SK-N-SH treated with all-trans-retinoic acid at 6 μM for 48 hours (cell line): ENCODE measurements at regions not wholly inside any gene's neighbourhood (a gene's known extent, or its start where the extent isn't known, plus 50 kb on each side); places are given as distances from the start of the nearest gene placed in this dataset.
A peak's percentile ranks its signal among the peaks of the same experiment; 100 is the strongest.

Experiments
- ATAC-seq: fragments of 200-7000 bp; cut with Tn5 transposase; 3 replicates; pipeline ENCODE4 v1.9.1; 2020; ENCODE audit warnings: mild to moderate bottlenecking, moderate library complexity
- ARNTL ChIP-seq: fragments of 450-650 bp; formaldehyde crosslinking; IDR thresholded peaks from 2 replicates; pipeline ENCODE4 v1.5.0; 2020; ENCODE audit warnings: low read depth, mild to moderate bottlenecking, moderate library complexity, borderline replicate concordance
- BACH2 ChIP-seq: fragments of 250-450 bp; sonication (Bioruptor Pico); IDR thresholded peaks from 2 replicates; pipeline ENCODE4 v1.9.0; 2021; ENCODE audit warnings: mild to moderate bottlenecking, borderline replicate concordance
- CREB5 ChIP-seq: fragments of 250-450 bp; sonication (Bioruptor Pico); IDR thresholded peaks from 2 replicates; pipeline ENCODE4 v1.5.1; 2020; ENCODE audit warnings: low read depth, mild to moderate bottlenecking, moderate library complexity
- CSDC2 ChIP-seq: fragments of 250-450 bp; sonication (Bioruptor Pico); IDR thresholded peaks from 2 replicates; pipeline ENCODE4 v1.5.0; 2020; ENCODE audit warnings: mild to moderate bottlenecking, moderate library complexity
- CSRNP3 ChIP-seq: fragments of 250-450 bp; sonication (Bioruptor Pico); IDR thresholded peaks from 2 replicates; pipeline ENCODE4 v1.5.1; 2021; ENCODE audit warnings: mild to moderate bottlenecking, moderate library complexity
- ESRRG ChIP-seq: fragments of 250-450 bp; sonication (Bioruptor Pico); IDR thresholded peaks from 2 replicates; pipeline ENCODE4 v1.6.1; 2021; ENCODE audit warnings: mild to moderate bottlenecking
- GLIS3 ChIP-seq: fragments of 250-450 bp; sonication (Bioruptor Pico); IDR thresholded peaks from 2 replicates; pipeline ENCODE4 v1.5.0; 2020; ENCODE audit warnings: mild to moderate bottlenecking, moderate library complexity
- ISL1 ChIP-seq: fragments of 250-450 bp; sonication (Bioruptor Pico); IDR thresholded peaks from 2 replicates; pipeline ENCODE4 v2.1.2; 2022; ENCODE audit warnings: mild to moderate bottlenecking, moderate library complexity
- OSR1 ChIP-seq: fragments of 250-450 bp; sonication (Bioruptor Pico); IDR thresholded peaks from 2 replicates; pipeline ENCODE4 v1.8.0; 2022; ENCODE audit warnings: moderate library complexity, mild to moderate bottlenecking, inconsistent platforms
- PATZ1 ChIP-seq: fragments of 250-450 bp; sonication (Bioruptor Pico); IDR thresholded peaks from 2 replicates; pipeline ENCODE4 v1.8.0; 2020; ENCODE audit warnings: mild to moderate bottlenecking, moderate library complexity, borderline replicate concordance
- POU6F1 ChIP-seq: fragments of 250-450 bp; sonication (Bioruptor Pico); IDR thresholded peaks from 2 replicates; pipeline ENCODE4 v1.8.0; 2021; ENCODE audit warnings: low read depth, mild to moderate bottlenecking, moderate library complexity, borderline replicate concordance
- PPARA ChIP-seq: fragments of 250-450 bp; sonication (Bioruptor Pico); IDR thresholded peaks from 2 replicates; pipeline ENCODE4 v1.5.0; 2020; ENCODE audit warnings: mild to moderate bottlenecking, borderline replicate concordance
- RARB ChIP-seq: fragments of 250-450 bp; sonication (Bioruptor Pico); IDR thresholded peaks from 2 replicates; pipeline ENCODE4 v1.8.0; 2021; ENCODE audit warnings: mild to moderate bottlenecking, moderate library complexity
- SNAI2 ChIP-seq: fragments of 250-450 bp; sonication (Bioruptor Pico); IDR thresholded peaks from 2 replicates; pipeline ENCODE4 v1.5.0; 2020; ENCODE audit warnings: mild to moderate bottlenecking, moderate library complexity
- TCF4 ChIP-seq: fragments of 250-450 bp; sonication (Bioruptor Pico); IDR thresholded peaks from 2 replicates; pipeline ENCODE4 v1.8.0; 2021; ENCODE audit warnings: mild to moderate bottlenecking, moderate library complexity, borderline replicate concordance
- TOX ChIP-seq: fragments of 250-450 bp; sonication (Bioruptor Pico); IDR thresholded peaks from 2 replicates; pipeline ENCODE4 v1.8.0; 2021; ENCODE audit warnings: mild to moderate bottlenecking, moderate library complexity, borderline replicate concordance
- TSHZ2 ChIP-seq: fragments of 250-450 bp; sonication (Bioruptor Pico); IDR thresholded peaks from 2 replicates; pipeline ENCODE4 v1.5.0; 2020; ENCODE audit warnings: mild to moderate bottlenecking, moderate library complexity
- ZC3H10 ChIP-seq: fragments of 250-450 bp; sonication (Bioruptor Pico); IDR thresholded peaks from 2 replicates; pipeline ENCODE4 v1.5.1; 2021; ENCODE audit warnings: mild to moderate bottlenecking, moderate library complexity
- ZFP3 ChIP-seq: fragments of 250-450 bp; sonication (Bioruptor Pico); IDR thresholded peaks from 2 replicates; pipeline ENCODE4 v1.5.0; 2020; ENCODE audit warnings: mild to moderate bottlenecking, moderate library complexity
- ZFP30 ChIP-seq: fragments of 450-650 bp; formaldehyde crosslinking; IDR thresholded peaks from 2 replicates; pipeline ENCODE4 v1.5.0; 2022; ENCODE audit warnings: mild to moderate bottlenecking, moderate library complexity
- ZNF565 ChIP-seq: fragments of 450-650 bp; formaldehyde crosslinking; conservative IDR thresholded peaks from 2 replicates; pipeline ENCODE4 v1.5.0; 2020; ENCODE audit warnings: low read depth, mild to moderate bottlenecking, moderate library complexity
- ZNF70 ChIP-seq: fragments of 450-650 bp; formaldehyde crosslinking; IDR thresholded peaks from 2 replicates; pipeline ENCODE4 v1.5.0; 2020; ENCODE audit warnings: mild to moderate bottlenecking, moderate library complexity
- ZNF8 ChIP-seq: fragments of 450-650 bp; formaldehyde crosslinking; IDR thresholded peaks from 2 replicates; pipeline ENCODE4 v1.5.0; 2020; ENCODE audit warnings: mild to moderate bottlenecking, moderate library complexity

GRCh38 chr4:128387600-128388351 is 100.2 kb upstream of the PGRMC2 start:
- ATAC-seq, result no peak
- no peak for TF ChIP-seq RARB (CRISPR knock-in tag)
- no peak for TF ChIP-seq OSR1 (CRISPR knock-in tag)
- no peak for TF ChIP-seq TOX (CRISPR knock-in tag)
- no peak for TF ChIP-seq ESRRG (CRISPR knock-in tag)
- TF ChIP-seq ZNF70 (CRISPR knock-in tag), result no peak
- TF ChIP-seq CSRNP3 (CRISPR knock-in tag), result no peak
- TF ChIP-seq ARNTL, result no peak
- TF ChIP-seq PPARA (CRISPR knock-in tag), result no peak
- no peak for TF ChIP-seq ZFP30
- no peak for TF ChIP-seq TCF4 (CRISPR knock-in tag)
- TF ChIP-seq CSDC2 (CRISPR knock-in tag), result no peak

GRCh38 chr4:128386761-128387599 is 99.4 kb upstream of the PGRMC2 start:
- ATAC-seq, result peak; percentile 83
- TF ChIP-seq ZFP30, result no peak
- TF ChIP-seq ARNTL, result no peak
- TF ChIP-seq TCF4 (CRISPR knock-in tag), result peak; percentile 91
- 0 out of 2 replicates have a peak, but pooled peaks have one; percentile 37 for TF ChIP-seq CSDC2 (CRISPR knock-in tag)
- peak; percentile 87 for TF ChIP-seq TSHZ2 (CRISPR knock-in tag)
- TF ChIP-seq ZFP3 (CRISPR knock-in tag), result peak; percentile 77; the same call in 1 of the 2 replicates
- peak; percentile 86 for TF ChIP-seq ISL1 (CRISPR knock-in tag)
- no peak for TF ChIP-seq ZNF8 (CRISPR knock-in tag)
- TF ChIP-seq RARB (CRISPR knock-in tag), result no peak
- TF ChIP-seq SNAI2, result peak; percentile 38
- TF ChIP-seq ZNF70 (CRISPR knock-in tag), result no peak
- no peak for TF ChIP-seq TOX (CRISPR knock-in tag)
- TF ChIP-seq GLIS3 (CRISPR knock-in tag), result no peak
- no peak for TF ChIP-seq POU6F1 (CRISPR knock-in tag)
- no peak for TF ChIP-seq PPARA (CRISPR knock-in tag)
- 0 out of 2 replicates have a peak, but pooled peaks have one; percentile 18 for TF ChIP-seq PATZ1
- TF ChIP-seq CREB5 (CRISPR knock-in tag), result peak; percentile 28; the same call in 1 of the 2 replicates
- no peak for TF ChIP-seq ZC3H10
- TF ChIP-seq ZNF565 (CRISPR knock-in tag), result 0 out of 2 replicates have a peak, but pooled peaks have one; percentile 10
- no peak for TF ChIP-seq OSR1 (CRISPR knock-in tag)
- TF ChIP-seq CSRNP3 (CRISPR knock-in tag), result peak; percentile 73
- no peak for TF ChIP-seq ESRRG (CRISPR knock-in tag)
- TF ChIP-seq BACH2, result no peak
- TF ChIP-seq, all 23 proteins: peak for 10
